ENCODE measurements at regions not wholly inside any gene's neighbourhood (a gene's known extent, or its start where the extent isn't known, plus 50 kb on each side); places are given as distances from the start of the nearest gene placed in this dataset.

DNA sequence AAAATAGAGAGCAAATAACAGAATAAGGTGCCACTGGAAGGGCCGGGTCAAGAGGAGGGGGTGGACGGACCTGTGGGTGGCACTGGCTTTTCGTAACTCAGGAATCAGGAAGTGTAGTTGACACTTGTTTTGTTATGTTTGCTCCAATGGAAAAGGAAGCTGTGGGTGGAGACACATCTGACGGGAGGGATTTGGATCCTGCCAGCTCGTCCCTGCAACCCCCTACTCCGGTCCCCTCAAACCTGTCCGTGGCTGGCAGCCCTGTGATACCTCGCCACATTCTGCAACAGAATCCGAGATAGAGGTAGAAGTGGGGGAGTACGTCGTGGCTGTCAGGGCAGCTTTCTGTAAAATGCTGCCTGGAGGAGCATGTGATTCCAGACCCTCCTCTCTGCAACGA, 104.2 kb upstream of the IER5L start:
- TF ChIP-seq GATA2 (IDR thresholded peaks at IDR 0.05; ENCODE audit: low read depth, low read length) = no peak
- TF ChIP-seq GATA3 (IDR thresholded peaks at IDR 0.05; ENCODE audit: low read depth, low read length) = no peak

All from SH-SY5Y (cell line).